ENCODE measurements at regions not wholly inside any gene's neighbourhood (a gene's known extent, or its start where the extent isn't known, plus 50 kb on each side); places are given as distances from the start of the nearest gene placed in this dataset.

GRCh38 chr16:60285794-60286193, 1551.7 kb upstream of the GOT2 start:
- FAIRE-seq (no peak), DNase-seq (ENCODE audit: low read depth in 1 of 2, low spot score in 1 of 2) (no peak), ATAC-seq (no peak)
- no peaks in the 10 kb centered on the region for H3K9me3 ChIP-seq
- no peak overlapping the region for H3K27ac ChIP-seq
- no peak for TF ChIP-seq EHMT2 (IDR thresholded peaks at IDR 0.05; ENCODE audit: low read depth)
- TF ChIP-seq HDAC2 (IDR thresholded peaks at IDR 0.05) = no peak
- TF ChIP-seq POLR2AphosphoS2 (conservative IDR thresholded peaks at IDR 0.05; ENCODE audit: low read length) = no peak
- no peak for TF ChIP-seq MAX (IDR thresholded peaks at IDR 0.05)
- no peak for TF ChIP-seq EHF (CRISPR knock-in tag; IDR thresholded peaks at IDR 0.05)
- TF ChIP-seq RARB (CRISPR knock-in tag; IDR thresholded peaks at IDR 0.05) = no peak
- no peak for TF ChIP-seq EP300 (IDR thresholded peaks at IDR 0.05)
- no peak for TF ChIP-seq CHD4 (IDR thresholded peaks at IDR 0.05; ENCODE audit: borderline replicate concordance)
- TF ChIP-seq TFCP2L1 (CRISPR knock-in tag; IDR thresholded peaks at IDR 0.05) = no peak
- TF ChIP-seq JUN (IDR thresholded peaks at IDR 0.05) = no peak
- TF ChIP-seq CBX2 (IDR thresholded peaks at IDR 0.05; ENCODE audit: borderline replicate concordance, low read depth) = no peak
- TF ChIP-seq POLR2A (IDR thresholded peaks at IDR 0.05; ENCODE audit: low read length) = no peak
- POLR2A ChIA-PET = no interaction called here
- 38% methylated on average over 1 of the region's 1 CpG for WGBS (ENCODE audit: missing lambda C conversion rate)
- CTCF ChIA-PET = no interaction called here
- no peaks in the 10 kb centered on the region for H3K4me1 ChIP-seq
- H3K4me2 ChIP-seq = no peak overlapping the region
- no peak overlapping the region for H3K4me3 ChIP-seq

- ATAC-seq = no peak
- Histone ChIP-seq H3K4me1 (no peaks in the 10 kb centered on the region), H3K27ac (no peak overlapping the region), H3K4me3 (no peak overlapping the region), H3K9me3 (no peaks in the 10 kb centered on the region), H3K4me2 (no peak overlapping the region)
- POLR2A ChIA-PET = no interaction called here
- DNase-seq (ENCODE audit: low read depth in 1 of 2, low spot score in 1 of 2) = no peak
- 63% methylated on average over 11 of the region's 11 CpGs for WGBS (ENCODE audit: missing lambda C conversion rate)
- no peak for TF ChIP-seq SMC3 (IDR thresholded peaks at IDR 0.05)
- no peak for TF ChIP-seq ZFP36 (IDR thresholded peaks at IDR 0.05; ENCODE audit: borderline replicate concordance, partially characterized antibody)
- no peak for TF ChIP-seq RAD21 (conservative IDR thresholded peaks at IDR 0.05 in 1 of 2, IDR thresholded peaks at IDR 0.05 in 1 of 2)
- TF ChIP-seq ESRRA (IDR thresholded peaks at IDR 0.05; ENCODE audit: borderline replicate concordance, low read length) = no peak
- CTCF ChIA-PET = no interaction called here
- no peak for FAIRE-seq
These were observed 1545.0 kb upstream of the GOT2 start for GRCh38 chr16:60279061-60279665.

DNA sequence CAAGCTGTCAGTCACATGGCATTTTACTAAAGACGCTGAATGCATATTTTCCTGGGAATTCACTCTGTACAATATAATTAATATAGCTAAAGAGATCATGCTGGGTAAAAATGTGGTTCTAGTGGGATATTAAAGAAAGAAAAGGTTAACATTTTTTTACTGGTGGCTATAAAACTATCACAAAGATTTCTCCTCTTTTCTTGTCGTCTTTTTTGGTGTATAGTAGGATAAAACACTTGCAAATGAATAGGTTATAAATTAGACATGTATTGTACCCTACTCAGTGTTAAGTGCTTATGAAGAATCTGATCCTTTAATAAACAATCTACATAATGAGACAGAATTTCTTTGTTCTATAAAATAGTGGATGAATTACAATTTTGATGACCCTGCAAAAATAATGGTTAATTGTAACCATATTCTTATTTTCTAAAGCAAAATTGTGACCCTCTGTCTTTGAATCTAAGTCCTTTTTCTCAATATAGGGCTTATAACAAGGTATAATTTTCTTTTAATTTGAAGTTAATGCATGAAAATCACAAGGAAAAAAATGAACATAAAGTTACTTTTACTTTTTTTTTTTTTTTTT, 1540.4 kb upstream of the GOT2 start:
- no peak for FAIRE-seq
- Histone ChIP-seq H3K9me3 (no peaks in the 10 kb centered on the region), H3K4me1 (no peaks in the 10 kb centered on the region), H3K4me2 (no peak overlapping the region), H3K27ac (no peak overlapping the region), H3K4me3 (no peak overlapping the region)
- 25% methylated on average over 2 of the region's 2 CpGs for WGBS (ENCODE audit: missing lambda C conversion rate)
- POLR2A ChIA-PET = no interaction called here
- no peak for TF ChIP-seq FOSL2 (IDR thresholded peaks at IDR 0.05)
- no peak for TF ChIP-seq FOSL2 (CRISPR knock-in tag; IDR thresholded peaks at IDR 0.05)
- no peak for TF ChIP-seq ESRRA (IDR thresholded peaks at IDR 0.05; ENCODE audit: borderline replicate concordance, low read length)
- no peak for TF ChIP-seq NPAS2 (CRISPR knock-in tag; IDR thresholded peaks at IDR 0.05; ENCODE audit: borderline replicate concordance)
- peak; percentile 87 for TF ChIP-seq MAFK (IDR thresholded peaks at IDR 0.05; ENCODE audit: partially characterized antibody)
- no peak for TF ChIP-seq FOSB (CRISPR knock-in tag; IDR thresholded peaks at IDR 0.05)
- no peak for TF ChIP-seq TP53 (CRISPR knock-in tag; IDR thresholded peaks at IDR 0.05)
- no peak for ATAC-seq
- CTCF ChIA-PET = no interaction called here
- DNase-seq (ENCODE audit: low read depth in 1 of 2, low spot score in 1 of 2) = no peak

DNA sequence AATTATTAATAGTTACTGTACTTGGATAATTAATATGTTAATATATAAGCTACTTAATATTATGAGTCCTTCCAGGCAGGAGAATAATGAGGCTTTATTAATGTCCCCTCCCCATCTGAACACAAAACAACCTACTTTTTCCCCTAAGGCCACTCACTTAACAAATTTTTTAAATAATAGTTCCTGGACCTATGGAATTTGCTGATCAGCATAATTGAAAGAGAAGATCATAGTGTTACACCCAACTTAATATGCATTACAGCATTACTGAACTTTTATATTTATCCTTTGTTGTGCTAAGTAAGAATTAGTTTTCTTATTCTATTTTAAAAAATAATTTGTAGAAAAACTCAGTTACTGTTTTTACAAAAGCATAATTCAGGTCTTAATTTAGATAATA, 1537.7 kb upstream of the GOT2 start:
- H3K4me2 ChIP-seq = no peak overlapping the region
- H3K9me3 ChIP-seq = no peaks in the 10 kb centered on the region
- ATAC-seq = no peak
- TF ChIP-seq, protein P1, sequence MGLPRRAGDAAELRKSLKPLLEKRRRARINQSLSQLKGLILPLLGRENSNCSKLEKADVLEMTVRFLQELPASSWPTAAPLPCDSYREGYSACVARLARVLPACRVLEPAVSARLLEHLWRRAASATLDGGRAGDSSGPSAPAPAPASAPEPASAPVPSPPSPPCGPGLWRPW (IDR thresholded peaks at IDR 0.05) = no peak
- TF ChIP-seq CBX2 (IDR thresholded peaks at IDR 0.05; ENCODE audit: borderline replicate concordance, low read depth) (no peak), JUNB (IDR thresholded peaks at IDR 0.05) (no peak), MAFK (IDR thresholded peaks at IDR 0.05; ENCODE audit: partially characterized antibody) (peak; percentile 57)
- ChIA-PET POLR2A (no interaction called here), CTCF (no interaction called here)
- H3K4me3 ChIP-seq = no peak overlapping the region
- H3K4me1 ChIP-seq = no peaks in the 10 kb centered on the region
- FAIRE-seq = no peak
- no peak overlapping the region for H3K27ac ChIP-seq
- DNase-seq (ENCODE audit: low read depth in 1 of 2, low spot score in 1 of 2) = no peak
